Naive thymus-derived CD4-positive, alpha-beta T cell (primary cell): ENCODE measurements at regions not wholly inside any gene's neighbourhood (a gene's known extent, or its start where the extent isn't known, plus 50 kb on each side); places are given as distances from the start of the nearest gene placed in this dataset.
"Not testable (repeated sequence)": the region's sequence is repeated elsewhere in the genome, so short reads cannot be mapped to it uniquely, and the experiment has no call there.

Source experiments
- ATAC-seq: fragments of 150-1000 bp; cut with Tn5 transposase; 2 replicates; pipeline ENCODE4 v1.10.0; 2021; ENCODE audit warnings: mild to moderate bottlenecking, moderate library complexity
- CTCF ChIA-PET: fragments of 350-600 bp; sonication (Branson Sonifier 250); formaldehyde crosslinking; loops from one replicate; lab custom pipeline; 2021; ENCODE audit warnings: antibody characterized with exemption; lab: Charles Lee
- POLR2A ChIA-PET: fragments of 350-600 bp; sonication (Branson Sonifier 250); formaldehyde crosslinking; loops from one replicate; lab custom pipeline; 2021; ENCODE audit warnings: antibody characterized with exemption, inconsistent platforms; lab: Charles Lee
- DNase-seq, 9 donors: peaks; one replicate each; pipeline versions ENCODE4 v3.0.0 to v3.0.0-alpha.2; 2020 to 2022; ENCODE audit warnings: mixed read lengths in 1 of 9
- H3K27ac ChIP-seq: one replicate; pipeline ENCODE4 v1.7.0; 2013; ENCODE audit warnings: mild to moderate bottlenecking, low read depth, low read length, moderate library complexity
- H3K27me3 ChIP-seq, 2 donors: one replicate each; pipeline ENCODE4 v1.7.0; 2013; ENCODE audit warnings: low read length in 2 of 2, mild to moderate bottlenecking in 2 of 2, moderate library complexity in 2 of 2; ENCODE audit not compliant: control insufficient read depth in 2 of 2, insufficient read depth in 2 of 2
- H3K36me3 ChIP-seq, 3 experiments: 1 replicate in 2 of 3; 2 replicates in 1 of 3; pipeline ENCODE4 v1.7.0; 2013; ENCODE audit warnings: low read length in 3 of 3, mild to moderate bottlenecking in 3 of 3, moderate library complexity in 1 of 3; ENCODE audit not compliant: insufficient read depth in 3 of 3, control insufficient read depth in 2 of 3
- H3K4me1 ChIP-seq, 2 donors: one replicate each; pipeline ENCODE4 v1.7.0; 2013; ENCODE audit warnings: low read length in 2 of 2, mild to moderate bottlenecking in 2 of 2, moderate library complexity in 1 of 2; ENCODE audit not compliant: control insufficient read depth in 2 of 2, insufficient read depth in 2 of 2
- H3K4me3 ChIP-seq: 2 replicates; pipeline ENCODE4 v1.7.0; 2013; ENCODE audit warnings: mild to moderate bottlenecking, low read length
- H3K9me3 ChIP-seq, 3 experiments: 1 replicate in 2 of 3; 2 replicates in 1 of 3; pipeline ENCODE4 v1.7.0; 2013; ENCODE audit warnings: low read length in 3 of 3; ENCODE audit not compliant: control insufficient read depth in 2 of 3
- H3K27ac Mint-ChIP-seq, 9 donors: one replicate each; pipeline ENCODE4 v1.8.0; 2020 to 2022; ENCODE audit warnings: mixed read lengths in 9 of 9, mild to moderate bottlenecking in 8 of 9, moderate library complexity in 5 of 9, inconsistent platforms in 2 of 9
- H3K27me3 Mint-ChIP-seq, 5 donors: one replicate each; pipeline ENCODE4 v1.8.0; 2021 to 2022; ENCODE audit warnings: mixed read lengths in 5 of 5, mild to moderate bottlenecking in 1 of 5
- H3K36me3 Mint-ChIP-seq, 5 donors: one replicate each; pipeline ENCODE4 v1.8.0; 2020 to 2022; ENCODE audit warnings: mixed read lengths in 5 of 5, mild to moderate bottlenecking in 3 of 5, inconsistent platforms in 1 of 5
- H3K4me1 Mint-ChIP-seq, 7 donors: one replicate each; pipeline ENCODE4 v1.8.0; 2020 to 2022; ENCODE audit warnings: mixed read lengths in 7 of 7, mild to moderate bottlenecking in 3 of 7, inconsistent platforms in 1 of 7
- H3K4me3 Mint-ChIP-seq, 10 donors: one replicate each; pipeline ENCODE4 v1.8.0; 2020 to 2022; ENCODE audit warnings: mild to moderate bottlenecking in 10 of 10, mixed read lengths in 10 of 10, moderate library complexity in 6 of 10, inconsistent platforms in 2 of 10
- H3K9me3 Mint-ChIP-seq, 11 donors: one replicate each; pipeline ENCODE4 v1.8.0; 2020 to 2022; ENCODE audit warnings: mixed read lengths in 11 of 11, mild to moderate bottlenecking in 4 of 11, inconsistent platforms in 1 of 11, moderate library complexity in 1 of 11
- intact Hi-C, 2 donors: fragments of 100-400 bp; cut with micrococcal nuclease; formaldehyde crosslinking; loops; one replicate each; pipeline ENCODE4 v1.15.1; 2023

- Mint-ChIP-seq H3K36me3 (no peaks in the 10 kb centered on the region), H3K27ac (no peak overlapping the region), H3K4me1 (peaks cover 0 to 3% (median 0%) of the 10 kb centered on the region in 7 donors), H3K4me3 (no peak overlapping the region), H3K27me3 (no peaks in the 10 kb centered on the region), H3K9me3 (peaks cover 0 to 5% (median 0%) of the 10 kb centered on the region in 11 donors)
- ATAC-seq (no peak), DNase-seq (no peak)
- H3K27ac ChIP-seq, result no peak overlapping the region
- H3K9me3 ChIP-seq, result no peaks in the 10 kb centered on the region
- H3K4me3 ChIP-seq, result no peak overlapping the region
- ChIA-PET POLR2A (no interaction called here), CTCF (no interaction called here)
- H3K36me3 ChIP-seq, result no peaks in the 10 kb centered on the region
- no peaks in the 10 kb centered on the region for H3K4me1 ChIP-seq
- intact Hi-C loops, result no loop called here
- no peaks in the 10 kb centered on the region for H3K27me3 ChIP-seq
These were observed 123.8 kb downstream of the TLR5 start for GRCh38 chr1:223019256-223019655.

- Histone ChIP-seq H3K9me3 (no peaks in the 10 kb centered on the region), H3K27me3 (no peaks in the 10 kb centered on the region), H3K4me3 (no peak overlapping the region), H3K4me1 (no peaks in the 10 kb centered on the region), H3K36me3 (no peaks in the 10 kb centered on the region), H3K27ac (no peak overlapping the region)
- Mint-ChIP-seq H3K27me3 (no peaks in the 10 kb centered on the region), H3K36me3 (no peaks in the 10 kb centered on the region), H3K4me3 (no peak overlapping the region), H3K27ac (no peak overlapping the region), H3K9me3 (peaks cover 0 to 5% (median 0%) of the 10 kb centered on the region in 11 donors), H3K4me1 (peaks cover 0 to 3% (median 0%) of the 10 kb centered on the region in 7 donors)
- no peak for ATAC-seq
- intact Hi-C loops, result no loop called here
- POLR2A ChIA-PET, result no interaction called here
- CTCF ChIA-PET, result no interaction called here
- DNase-seq, result no peak
These were observed 122.3 kb downstream of the TLR5 start for GRCh38 chr1:223020770-223021169.

- no peak for ATAC-seq
These were observed 120.2 kb downstream of the TLR5 start for GRCh38 chr1:223022641-223023473.

DNA sequence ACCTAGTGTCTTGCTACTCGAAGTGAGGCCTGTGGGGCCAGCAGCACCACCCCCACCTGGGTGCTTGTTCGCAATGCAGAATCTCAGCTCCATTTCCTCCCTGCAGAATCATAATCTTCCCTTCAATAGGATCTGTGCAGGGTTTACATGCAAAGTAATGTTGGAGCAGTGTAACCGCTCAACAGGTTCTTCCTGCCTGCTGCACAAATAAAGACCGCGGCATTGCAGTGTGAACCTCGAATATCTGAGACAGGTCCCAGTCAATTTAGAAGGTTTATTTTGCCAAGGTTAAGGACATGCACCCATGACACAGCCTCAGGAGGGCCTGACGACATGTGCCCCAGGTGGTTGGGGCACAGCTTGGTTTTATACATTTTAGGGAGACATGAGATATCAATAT is 119.2 kb downstream of the TLR5 start:
- Histone ChIP-seq H3K9me3 (no peaks in the 10 kb centered on the region), H3K4me1 (no peaks in the 10 kb centered on the region), H3K27me3 (no peaks in the 10 kb centered on the region), H3K36me3 (no peaks in the 10 kb centered on the region), H3K4me3 (no peak overlapping the region), H3K27ac (no peak overlapping the region)
- POLR2A ChIA-PET, result no interaction called here
- ATAC-seq, result no peak
- H3K27me3 Mint-ChIP-seq, result peaks cover 0 to 4% (median 0%) of the 10 kb centered on the region in 5 donors
- DNase-seq, result no peak
- H3K9me3 Mint-ChIP-seq, result peaks cover 0 to 5% (median 0%) of the 10 kb centered on the region in 11 donors
- H3K36me3 Mint-ChIP-seq, result no peaks in the 10 kb centered on the region
- peak overlapping the region in 1 of 10 donors; percentile 37 for H3K4me3 Mint-ChIP-seq
- no peak overlapping the region for H3K27ac Mint-ChIP-seq
- H3K4me1 Mint-ChIP-seq, result peaks cover 0 to 5% (median 0%) of the 10 kb centered on the region in 7 donors
- CTCF ChIA-PET, result no interaction called here
- intact Hi-C loops, result no loop called here

More at GRCh38 chr1:223022641-223023473, 120.2 kb downstream of the TLR5 start:
- ChIA-PET CTCF (no interaction called here), POLR2A (no interaction called here)
- Mint-ChIP-seq H3K9me3 (peaks cover 0 to 5% (median 0%) of the 10 kb centered on the region in 11 donors), H3K4me3 (no peak overlapping the region), H3K4me1 (peaks cover 0 to 5% (median 0%) of the 10 kb centered on the region in 7 donors), H3K27ac (no peak overlapping the region), H3K27me3 (no peaks in the 10 kb centered on the region), H3K36me3 (no peaks in the 10 kb centered on the region)
- no peak overlapping the region for H3K4me3 ChIP-seq
- H3K4me1 ChIP-seq, result no peaks in the 10 kb centered on the region
- no peaks in the 10 kb centered on the region for H3K9me3 ChIP-seq
- DNase-seq, result no peak
- no peaks in the 10 kb centered on the region for H3K36me3 ChIP-seq
- intact Hi-C loops, result no loop called here
- no peaks in the 10 kb centered on the region for H3K27me3 ChIP-seq
- H3K27ac ChIP-seq, result no peak overlapping the region

- CTCF ChIA-PET, H3K9me3 Mint-ChIP-seq, ATAC-seq, H3K36me3 ChIP-seq, intact Hi-C loops, H3K4me1 ChIP-seq, POLR2A ChIA-PET, H3K4me3 ChIP-seq, H3K27ac Mint-ChIP-seq, H3K36me3 Mint-ChIP-seq, H3K9me3 ChIP-seq, H3K27me3 Mint-ChIP-seq, DNase-seq, H3K27ac ChIP-seq, H3K27me3 ChIP-seq, H3K4me3 Mint-ChIP-seq, H3K4me1 Mint-ChIP-seq: not testable (repeated sequence)
These were observed 118.6 kb downstream of the TLR5 start for GRCh38 chr1:223024486-223024885.

GRCh38 chr1:223025190-223025734 is 117.8 kb downstream of the TLR5 start:
- H3K4me1 ChIP-seq, intact Hi-C loops, ATAC-seq, H3K27ac Mint-ChIP-seq, H3K4me1 Mint-ChIP-seq, DNase-seq, H3K4me3 Mint-ChIP-seq, H3K9me3 Mint-ChIP-seq, CTCF ChIA-PET, POLR2A ChIA-PET, H3K9me3 ChIP-seq, H3K36me3 Mint-ChIP-seq, H3K4me3 ChIP-seq, H3K36me3 ChIP-seq, H3K27me3 Mint-ChIP-seq, H3K27me3 ChIP-seq, H3K27ac ChIP-seq: not testable (repeated sequence)

- CTCF ChIA-PET, H3K27me3 ChIP-seq, H3K4me3 ChIP-seq, POLR2A ChIA-PET, intact Hi-C loops, H3K9me3 Mint-ChIP-seq, H3K9me3 ChIP-seq, H3K4me3 Mint-ChIP-seq, H3K36me3 ChIP-seq, H3K27ac ChIP-seq, H3K27ac Mint-ChIP-seq, ATAC-seq, H3K36me3 Mint-ChIP-seq, H3K4me1 ChIP-seq, DNase-seq, H3K4me1 Mint-ChIP-seq, H3K27me3 Mint-ChIP-seq: not testable (repeated sequence)
These were observed 116.4 kb downstream of the TLR5 start for GRCh38 chr1:223026639-223027038.
